ENCODE measurements at regions not wholly inside any gene's neighbourhood (a gene's known extent, or its start where the extent isn't known, plus 50 kb on each side); places are given as distances from the start of the nearest gene placed in this dataset.

DNA sequence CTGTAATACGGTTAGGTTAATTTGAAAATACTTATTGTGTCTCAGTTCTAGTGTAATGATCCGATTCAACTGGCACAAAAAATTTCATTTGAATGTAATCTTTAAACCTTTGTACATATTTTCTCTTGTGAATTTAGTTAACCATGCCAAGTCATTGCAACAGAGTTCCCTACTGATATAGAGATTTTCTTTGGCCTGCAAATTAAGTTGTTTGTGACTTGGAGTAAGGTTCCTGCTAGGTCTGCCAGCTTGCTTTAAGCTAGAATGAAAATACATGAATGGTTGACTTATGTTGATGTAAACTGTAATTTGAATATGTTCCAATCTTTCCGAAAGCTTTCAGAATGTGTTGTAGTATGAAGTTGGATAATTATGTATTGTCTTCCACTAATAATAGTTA, 1004.1 kb upstream of the EDIL3 start:
- no peak for TF ChIP-seq TAF1 (IDR thresholded peaks at IDR 0.05; ENCODE audit: low read depth)
- TF ChIP-seq EP300 (IDR thresholded peaks at IDR 0.05; ENCODE audit: borderline replicate concordance): no peak
- no peak for TF ChIP-seq YY1 (IDR thresholded peaks at IDR 0.05; ENCODE audit: low read depth)
- TF ChIP-seq TCF12 (IDR thresholded peaks at IDR 0.05; ENCODE audit: low read depth): no peak
- no peak for TF ChIP-seq FOXM1 (IDR thresholded peaks at IDR 0.05; ENCODE audit: borderline replicate concordance, low read depth)
- no peak for TF ChIP-seq CREB1 (IDR thresholded peaks at IDR 0.05; ENCODE audit: low read depth)
- TF ChIP-seq, protein P1, sequence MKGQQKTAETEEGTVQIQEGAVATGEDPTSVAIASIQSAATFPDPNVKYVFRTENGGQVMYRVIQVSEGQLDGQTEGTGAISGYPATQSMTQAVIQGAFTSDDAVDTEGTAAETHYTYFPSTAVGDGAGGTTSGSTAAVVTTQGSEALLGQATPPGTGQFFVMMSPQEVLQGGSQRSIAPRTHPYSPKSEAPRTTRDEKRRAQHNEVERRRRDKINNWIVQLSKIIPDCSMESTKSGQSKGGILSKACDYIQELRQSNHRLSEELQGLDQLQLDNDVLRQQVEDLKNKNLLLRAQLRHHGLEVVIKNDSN (IDR thresholded peaks at IDR 0.05): no peak
- TF ChIP-seq, protein P2, sequence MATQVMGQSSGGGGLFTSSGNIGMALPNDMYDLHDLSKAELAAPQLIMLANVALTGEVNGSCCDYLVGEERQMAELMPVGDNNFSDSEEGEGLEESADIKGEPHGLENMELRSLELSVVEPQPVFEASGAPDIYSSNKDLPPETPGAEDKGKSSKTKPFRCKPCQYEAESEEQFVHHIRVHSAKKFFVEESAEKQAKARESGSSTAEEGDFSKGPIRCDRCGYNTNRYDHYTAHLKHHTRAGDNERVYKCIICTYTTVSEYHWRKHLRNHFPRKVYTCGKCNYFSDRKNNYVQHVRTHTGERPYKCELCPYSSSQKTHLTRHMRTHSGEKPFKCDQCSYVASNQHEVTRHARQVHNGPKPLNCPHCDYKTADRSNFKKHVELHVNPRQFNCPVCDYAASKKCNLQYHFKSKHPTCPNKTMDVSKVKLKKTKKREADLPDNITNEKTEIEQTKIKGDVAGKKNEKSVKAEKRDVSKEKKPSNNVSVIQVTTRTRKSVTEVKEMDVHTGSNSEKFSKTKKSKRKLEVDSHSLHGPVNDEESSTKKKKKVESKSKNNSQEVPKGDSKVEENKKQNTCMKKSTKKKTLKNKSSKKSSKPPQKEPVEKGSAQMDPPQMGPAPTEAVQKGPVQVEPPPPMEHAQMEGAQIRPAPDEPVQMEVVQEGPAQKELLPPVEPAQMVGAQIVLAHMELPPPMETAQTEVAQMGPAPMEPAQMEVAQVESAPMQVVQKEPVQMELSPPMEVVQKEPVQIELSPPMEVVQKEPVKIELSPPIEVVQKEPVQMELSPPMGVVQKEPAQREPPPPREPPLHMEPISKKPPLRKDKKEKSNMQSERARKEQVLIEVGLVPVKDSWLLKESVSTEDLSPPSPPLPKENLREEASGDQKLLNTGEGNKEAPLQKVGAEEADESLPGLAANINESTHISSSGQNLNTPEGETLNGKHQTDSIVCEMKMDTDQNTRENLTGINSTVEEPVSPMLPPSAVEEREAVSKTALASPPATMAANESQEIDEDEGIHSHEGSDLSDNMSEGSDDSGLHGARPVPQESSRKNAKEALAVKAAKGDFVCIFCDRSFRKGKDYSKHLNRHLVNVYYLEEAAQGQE (IDR thresholded peaks at IDR 0.05; ENCODE audit: low read depth): no peak
- TF ChIP-seq TEAD4 (IDR thresholded peaks at IDR 0.05): no peak
- TF ChIP-seq, protein P3, sequence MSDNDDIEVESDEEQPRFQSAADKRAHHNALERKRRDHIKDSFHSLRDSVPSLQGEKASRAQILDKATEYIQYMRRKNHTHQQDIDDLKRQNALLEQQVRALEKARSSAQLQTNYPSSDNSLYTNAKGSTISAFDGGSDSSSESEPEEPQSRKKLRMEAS (IDR thresholded peaks at IDR 0.05): no peak
- no peak for TF ChIP-seq NFIC (IDR thresholded peaks at IDR 0.05)
- TF ChIP-seq RAD21 (IDR thresholded peaks at IDR 0.05; ENCODE audit: low read depth): no peak
- no peak for TF ChIP-seq EGR1 (IDR thresholded peaks at IDR 0.05)
- TF ChIP-seq CEBPB (IDR thresholded peaks at IDR 0.05): no peak
- no peak for TF ChIP-seq ZBTB7A (IDR thresholded peaks at IDR 0.05; ENCODE audit: low read depth)

DNA sequence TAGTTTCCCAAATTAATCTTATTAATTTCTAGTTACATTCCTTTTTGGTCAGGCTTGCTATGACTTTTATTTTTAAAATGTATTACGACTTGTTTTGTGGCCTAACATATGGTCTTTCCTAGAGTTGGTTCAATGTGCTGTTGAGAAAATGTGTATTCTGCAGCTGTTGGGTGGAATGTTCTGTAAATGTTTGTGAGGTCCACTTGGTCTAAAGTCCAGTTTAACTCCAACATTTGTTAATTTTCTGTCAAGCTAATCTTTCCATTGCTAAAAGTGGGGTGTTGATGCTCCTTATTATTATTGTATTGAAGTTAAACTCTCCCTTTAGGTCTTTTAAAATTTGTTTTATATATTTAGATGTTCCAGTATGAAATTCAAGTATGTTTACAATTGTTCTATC, 1010.8 kb upstream of the EDIL3 start:
- TF ChIP-seq EGR1 (IDR thresholded peaks at IDR 0.05) (no peak), TAF1 (IDR thresholded peaks at IDR 0.05; ENCODE audit: low read depth) (no peak), TCF12 (IDR thresholded peaks at IDR 0.05; ENCODE audit: low read depth) (no peak), RAD21 (IDR thresholded peaks at IDR 0.05; ENCODE audit: low read depth) (no peak), FOXM1 (IDR thresholded peaks at IDR 0.05; ENCODE audit: borderline replicate concordance, low read depth) (no peak), EP300 (IDR thresholded peaks at IDR 0.05; ENCODE audit: borderline replicate concordance) (no peak), CREB1 (IDR thresholded peaks at IDR 0.05; ENCODE audit: low read depth) (no peak), YY1 (IDR thresholded peaks at IDR 0.05; ENCODE audit: low read depth) (no peak), TEAD4 (IDR thresholded peaks at IDR 0.05) (no peak), NFIC (IDR thresholded peaks at IDR 0.05) (no peak), ZBTB7A (IDR thresholded peaks at IDR 0.05; ENCODE audit: low read depth) (no peak), CEBPB (IDR thresholded peaks at IDR 0.05) (no peak)
- TF ChIP-seq, protein P1 (IDR thresholded peaks at IDR 0.05): no peak
- TF ChIP-seq, protein P2 (IDR thresholded peaks at IDR 0.05; ENCODE audit: low read depth): no peak
- TF ChIP-seq, protein P3 (IDR thresholded peaks at IDR 0.05): no peak

DNA sequence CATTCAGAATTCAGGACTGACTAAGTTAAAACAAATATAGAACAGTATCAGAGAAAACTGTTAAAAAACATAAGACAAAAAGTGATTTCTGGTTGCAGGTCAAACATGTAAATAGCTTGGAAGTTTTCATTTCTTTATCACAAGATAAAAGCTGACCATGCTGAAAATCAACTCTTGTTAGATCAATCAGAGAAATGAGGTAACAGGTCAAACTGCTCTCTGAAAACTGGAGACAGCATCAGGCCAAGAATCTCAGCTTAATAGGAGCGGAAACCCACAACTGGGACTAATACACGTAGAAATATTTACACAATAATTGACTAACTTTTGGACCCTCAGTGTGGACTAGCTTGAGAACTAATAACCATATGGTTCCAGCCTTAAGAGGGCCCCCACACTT, 1012.8 kb upstream of the EDIL3 start:
- TF ChIP-seq EP300 (IDR thresholded peaks at IDR 0.05; ENCODE audit: borderline replicate concordance) (no peak), ZBTB7A (IDR thresholded peaks at IDR 0.05; ENCODE audit: low read depth) (no peak)

DNA sequence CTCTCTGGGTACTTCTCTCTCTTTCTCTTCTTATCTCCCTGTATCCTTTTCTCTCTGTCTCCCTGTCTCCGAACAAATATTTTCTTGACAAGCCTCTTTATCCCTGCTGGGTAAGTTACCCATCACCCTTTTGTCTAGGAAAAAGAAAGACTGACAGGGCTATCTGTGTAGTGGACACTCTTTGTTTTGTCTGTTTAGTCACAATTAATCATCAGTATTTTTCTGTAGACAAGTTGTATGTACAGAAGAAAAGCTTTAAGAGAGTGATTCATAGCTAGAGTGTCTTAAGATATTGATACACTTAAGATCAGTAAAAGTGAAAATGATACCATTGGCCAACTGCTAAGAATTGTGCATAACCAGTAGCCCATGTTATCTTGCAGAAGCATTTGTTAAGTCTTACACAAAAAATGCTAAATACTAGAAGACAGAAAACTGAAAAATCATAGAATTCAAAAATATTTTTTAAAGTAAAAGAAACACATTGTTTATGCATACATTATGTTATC, 1043.8 kb upstream of the EDIL3 start:
- TF ChIP-seq, protein P1 (IDR thresholded peaks at IDR 0.05): no peak
- TF ChIP-seq NFIC (IDR thresholded peaks at IDR 0.05) (no peak), TAF1 (IDR thresholded peaks at IDR 0.05; ENCODE audit: low read depth) (no peak), RAD21 (IDR thresholded peaks at IDR 0.05; ENCODE audit: low read depth) (no peak), CEBPB (IDR thresholded peaks at IDR 0.05) (no peak), CREB1 (IDR thresholded peaks at IDR 0.05; ENCODE audit: low read depth) (no peak), ZBTB7A (IDR thresholded peaks at IDR 0.05; ENCODE audit: low read depth) (no peak), TCF12 (IDR thresholded peaks at IDR 0.05; ENCODE audit: low read depth) (no peak), YY1 (IDR thresholded peaks at IDR 0.05; ENCODE audit: low read depth) (no peak)
- TF ChIP-seq, protein P3 (IDR thresholded peaks at IDR 0.05): no peak

DNA sequence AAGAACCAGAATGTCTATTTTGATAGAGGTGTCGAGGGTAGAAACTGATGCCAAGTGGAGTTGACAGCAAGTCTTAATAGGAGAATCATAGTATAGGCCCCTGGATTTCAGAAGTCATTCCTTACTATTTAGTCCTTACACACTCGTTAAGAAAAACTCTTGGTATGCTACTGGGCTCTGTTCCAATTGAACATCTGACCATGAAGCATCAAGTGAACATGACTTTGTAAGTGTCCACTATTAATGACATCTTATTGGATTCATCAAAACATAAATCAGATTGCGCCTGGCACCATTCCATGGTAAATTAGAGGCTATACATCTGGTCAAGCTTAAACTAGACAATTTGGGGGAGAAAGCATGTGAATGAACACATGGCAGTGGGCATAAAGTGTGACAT, 1056.5 kb upstream of the EDIL3 start:
- TF ChIP-seq TEAD4 (IDR thresholded peaks at IDR 0.05) (peak; percentile 43; the same call in 1 of the 2 replicates), CREB1 (IDR thresholded peaks at IDR 0.05; ENCODE audit: low read depth) (no peak), NFIC (IDR thresholded peaks at IDR 0.05) (peak; percentile 50), YY1 (IDR thresholded peaks at IDR 0.05; ENCODE audit: low read depth) (no peak)
- TF ChIP-seq, protein P1 (IDR thresholded peaks at IDR 0.05): no peak
